Esophagus squamous epithelium (tissue), 5 donors: ENCODE measurements at regions not wholly inside any gene's neighbourhood (a gene's known extent, or its start where the extent isn't known, plus 50 kb on each side); places are given as distances from the start of the nearest gene placed in this dataset.

Source experiments
- DNase-seq: peaks from one replicate; lab custom pipeline; 2025; lab: John Stamatoyannopoulos, UW
- H3K27ac ChIP-seq, 4 donors: fragments of 200-600 bp; sonication (generic); one replicate each; pipeline ENCODE4 v1.5.1; 2016 to 2019; ENCODE audit warnings: mild to moderate bottlenecking in 1 of 4
- H3K27me3 ChIP-seq, 4 donors: fragments of 200-600 bp; sonication (generic); 1 replicate in 3 of 4; 2 replicates in 1 of 4; pipeline versions ENCODE4 v1.5.1 to v1.6.0; 2017 to 2021; ENCODE audit warnings: antibody characterized with exemption in 1 of 4
- H3K36me3 ChIP-seq, 3 donors: fragments of 200-600 bp; sonication (generic); one replicate each; pipeline ENCODE4 v1.5.1; 2016 to 2019
- H3K4me1 ChIP-seq, 3 donors: fragments of 200-600 bp; sonication (generic); one replicate each; pipeline ENCODE4 v1.5.1; 2017 to 2019
- H3K4me3 ChIP-seq, 4 donors: fragments of 200-600 bp; sonication (generic); 1 replicate in 3 of 4; 2 replicates in 1 of 4; pipeline ENCODE4 v1.5.1; 2016 to 2019; ENCODE audit warnings: mild to moderate bottlenecking in 2 of 4, moderate library complexity in 1 of 4
- H3K9me3 ChIP-seq, 3 donors: fragments of 200-600 bp; sonication (generic); one replicate each; pipeline ENCODE4 v1.5.1; 2016 to 2019
- POLR2A ChIP-seq, 4 donors: fragments of 450-650 bp; IDR thresholded peaks; one replicate each; pipeline ENCODE4 v1.6.1; 2017; ENCODE audit warnings: antibody characterized with exemption in 4 of 4, mild to moderate bottlenecking in 4 of 4, moderate library complexity in 3 of 4
- WGBS, 2 donors: methylation state at CpG; one replicate each; pipeline ENCODE4 v1.1.5; 2018; 5-methylcytosine and 5-hydroxymethylcytosine counted together
- intact Hi-C: fragments of 100-400 bp; cut with DNase I; formaldehyde crosslinking; loops from one replicate; pipeline ENCODE4 v1.15.0; 2022
- TF ChIP-seq, protein P1 (sequence below), 6 experiments: fragments of 450-650 bp in 4 of 6; fragments of 200-600 bp in 2 of 6; sonication (generic) in 2 of 6; IDR thresholded peaks; one replicate each; pipeline ENCODE4 v1.5.1; 2016 to 2019; ENCODE audit warnings: antibody characterized with exemption in 6 of 6, mild to moderate bottlenecking in 4 of 6, moderate library complexity in 4 of 6
- donor health status: DM: yes; HTN: yes; CAD: no.

DNA sequence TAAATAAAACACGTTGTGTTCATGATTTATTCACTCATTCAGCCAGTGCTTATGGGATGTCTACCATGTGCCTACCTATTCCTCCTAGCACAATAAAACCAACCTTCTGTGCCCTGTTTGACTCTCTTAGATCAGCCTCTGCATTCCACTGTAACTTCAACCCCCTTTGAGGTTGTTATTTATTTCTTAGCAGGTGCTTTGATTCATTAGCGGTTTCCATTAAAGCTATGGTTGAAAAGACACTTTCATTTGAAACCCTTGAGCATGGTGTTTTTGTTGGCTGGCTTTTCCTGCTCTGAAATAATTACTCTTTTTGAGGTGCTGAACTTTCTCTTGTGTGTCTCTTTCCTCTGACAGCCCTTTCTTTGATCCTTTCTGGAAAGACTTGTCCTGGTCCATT is 570.6 kb upstream of the LARGE1 start:
- Histone ChIP-seq H3K4me3 (no peak overlapping the region), H3K36me3 (no peaks in the 10 kb centered on the region), H3K27me3 (no peaks in the 10 kb centered on the region), H3K9me3 (peaks cover 0 to 5% (median 0%) of the 10 kb centered on the region in 3 donors), H3K27ac (no peak overlapping the region), H3K4me1 (no peaks in the 10 kb centered on the region)
- intact Hi-C loops = no loop called here
- no peak for DNase-seq
- TF ChIP-seq POLR2A (IDR thresholded peaks at IDR 0.05) = no peak
- TF ChIP-seq, protein P1, sequence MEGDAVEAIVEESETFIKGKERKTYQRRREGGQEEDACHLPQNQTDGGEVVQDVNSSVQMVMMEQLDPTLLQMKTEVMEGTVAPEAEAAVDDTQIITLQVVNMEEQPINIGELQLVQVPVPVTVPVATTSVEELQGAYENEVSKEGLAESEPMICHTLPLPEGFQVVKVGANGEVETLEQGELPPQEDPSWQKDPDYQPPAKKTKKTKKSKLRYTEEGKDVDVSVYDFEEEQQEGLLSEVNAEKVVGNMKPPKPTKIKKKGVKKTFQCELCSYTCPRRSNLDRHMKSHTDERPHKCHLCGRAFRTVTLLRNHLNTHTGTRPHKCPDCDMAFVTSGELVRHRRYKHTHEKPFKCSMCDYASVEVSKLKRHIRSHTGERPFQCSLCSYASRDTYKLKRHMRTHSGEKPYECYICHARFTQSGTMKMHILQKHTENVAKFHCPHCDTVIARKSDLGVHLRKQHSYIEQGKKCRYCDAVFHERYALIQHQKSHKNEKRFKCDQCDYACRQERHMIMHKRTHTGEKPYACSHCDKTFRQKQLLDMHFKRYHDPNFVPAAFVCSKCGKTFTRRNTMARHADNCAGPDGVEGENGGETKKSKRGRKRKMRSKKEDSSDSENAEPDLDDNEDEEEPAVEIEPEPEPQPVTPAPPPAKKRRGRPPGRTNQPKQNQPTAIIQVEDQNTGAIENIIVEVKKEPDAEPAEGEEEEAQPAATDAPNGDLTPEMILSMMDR (IDR thresholded peaks at IDR 0.05) = no peak
- WGBS, 2 donors = 26 to 29% methylated on average over 2 of the region's 2 CpGs

DNA sequence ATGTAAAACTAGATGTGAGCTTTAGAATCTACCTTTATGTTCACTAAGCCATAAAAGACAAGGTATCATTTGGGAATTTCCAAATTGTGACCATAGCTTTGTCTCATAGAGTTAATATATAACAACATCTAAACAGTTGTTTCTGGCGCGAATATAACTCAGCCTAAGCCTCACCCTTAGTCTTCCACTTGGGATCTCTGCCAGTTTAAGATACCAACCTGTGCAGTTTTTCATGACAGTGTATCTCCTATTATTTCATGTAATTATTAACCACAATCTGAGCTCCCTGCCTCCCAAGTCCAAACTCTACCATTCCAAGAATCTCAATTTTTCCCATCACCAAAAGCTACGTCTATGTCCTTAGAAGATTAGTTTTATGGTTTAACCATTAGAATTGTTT is 572.5 kb upstream of the ISX start:
- H3K27me3 ChIP-seq = no peaks in the 10 kb centered on the region
- peaks cover 0 to 16% (median 0%) of the 10 kb centered on the region in 3 donors for H3K9me3 ChIP-seq
- intact Hi-C loops = no loop called here
- no peaks in the 10 kb centered on the region for H3K4me1 ChIP-seq
- DNase-seq = no peak
- TF ChIP-seq POLR2A (IDR thresholded peaks at IDR 0.05) = no peak
- TF ChIP-seq, protein P1 (IDR thresholded peaks at IDR 0.05) = no peak
- WGBS, 2 donors = 78 to 92% methylated on average over 3 of the region's 3 CpGs
- no peak overlapping the region for H3K4me3 ChIP-seq
- no peak overlapping the region for H3K27ac ChIP-seq
- no peaks in the 10 kb centered on the region for H3K36me3 ChIP-seq

DNA sequence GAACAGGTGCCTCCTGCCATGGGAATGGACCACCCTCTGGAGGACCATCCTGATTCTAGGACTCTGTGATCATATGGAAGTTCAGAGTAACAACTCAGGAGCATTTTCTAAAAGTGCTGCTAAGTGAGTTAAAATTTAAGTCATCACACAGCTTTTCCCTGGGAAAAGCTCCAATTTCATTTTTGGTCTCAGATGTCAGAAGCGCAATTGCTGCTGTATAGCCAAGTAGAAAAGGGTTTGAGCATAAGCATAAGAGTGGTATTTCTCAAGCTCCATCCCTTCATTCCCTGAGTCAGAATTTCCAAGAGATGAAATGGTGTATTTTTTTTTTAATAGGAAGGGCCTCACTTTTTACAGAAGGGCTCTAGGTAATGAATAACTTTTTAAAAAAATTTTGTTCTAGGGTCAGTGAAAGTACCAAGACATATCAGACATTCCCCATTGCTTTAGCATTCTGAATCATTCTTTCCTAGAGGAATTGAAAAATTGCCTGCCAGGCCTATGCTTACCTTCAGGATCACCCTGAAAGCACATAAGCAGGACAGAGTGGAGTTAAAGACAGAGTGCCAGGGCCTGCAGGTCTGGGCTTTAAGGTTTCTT is 564.5 kb upstream of the ISX start:
- 94 to 100% methylated on average over 1 of the region's 1 CpG for WGBS, 2 donors
- no peak overlapping the region for H3K27ac ChIP-seq
- H3K27me3 ChIP-seq = no peaks in the 10 kb centered on the region
- H3K4me3 ChIP-seq = no peak overlapping the region
- peaks cover 0 to 11% (median 0%) of the 10 kb centered on the region in 3 donors for H3K9me3 ChIP-seq
- DNase-seq = no peak
- intact Hi-C loops = no loop called here
- TF ChIP-seq, protein P1 (IDR thresholded peaks at IDR 0.05) = no peak
- TF ChIP-seq POLR2A (IDR thresholded peaks at IDR 0.05) = no peak
- H3K4me1 ChIP-seq = peaks cover 0 to 5% (median 0%) of the 10 kb centered on the region in 3 donors
- no peaks in the 10 kb centered on the region for H3K36me3 ChIP-seq

DNA sequence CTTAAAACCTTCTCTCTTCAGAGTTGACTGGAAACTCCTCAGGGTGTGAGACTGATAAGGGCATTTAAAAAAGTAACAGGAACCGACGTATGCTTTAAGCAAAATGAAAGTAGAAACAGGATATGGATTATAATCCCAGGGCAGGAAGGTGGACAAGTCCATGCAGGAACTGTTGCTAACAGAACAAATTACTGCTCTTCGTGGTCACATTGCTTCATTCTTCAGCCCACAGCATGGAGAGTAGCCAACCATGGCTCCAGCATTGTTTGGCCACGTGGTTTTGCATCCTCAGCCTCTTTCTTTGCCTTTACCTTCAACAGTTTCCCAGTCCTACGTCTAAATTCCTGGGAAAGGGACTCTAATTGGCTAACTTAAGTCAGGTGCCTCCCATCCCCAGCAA is 563.1 kb upstream of the ISX start:
- no peaks in the 10 kb centered on the region for H3K36me3 ChIP-seq
- H3K4me3 ChIP-seq = no peak overlapping the region
- H3K4me1 ChIP-seq = peaks cover 0 to 5% (median 0%) of the 10 kb centered on the region in 3 donors
- no peaks in the 10 kb centered on the region for H3K27me3 ChIP-seq
- peaks cover 0 to 3% (median 0%) of the 10 kb centered on the region in 3 donors for H3K9me3 ChIP-seq
- intact Hi-C loops = no loop called here
- no peak for TF ChIP-seq POLR2A (IDR thresholded peaks at IDR 0.05)
- TF ChIP-seq, protein P1 (IDR thresholded peaks at IDR 0.05) = no peak
- no peak for DNase-seq
- WGBS, 2 donors = 22 to 34% methylated on average over 5 of the region's 5 CpGs
- H3K27ac ChIP-seq = no peak overlapping the region

DNA sequence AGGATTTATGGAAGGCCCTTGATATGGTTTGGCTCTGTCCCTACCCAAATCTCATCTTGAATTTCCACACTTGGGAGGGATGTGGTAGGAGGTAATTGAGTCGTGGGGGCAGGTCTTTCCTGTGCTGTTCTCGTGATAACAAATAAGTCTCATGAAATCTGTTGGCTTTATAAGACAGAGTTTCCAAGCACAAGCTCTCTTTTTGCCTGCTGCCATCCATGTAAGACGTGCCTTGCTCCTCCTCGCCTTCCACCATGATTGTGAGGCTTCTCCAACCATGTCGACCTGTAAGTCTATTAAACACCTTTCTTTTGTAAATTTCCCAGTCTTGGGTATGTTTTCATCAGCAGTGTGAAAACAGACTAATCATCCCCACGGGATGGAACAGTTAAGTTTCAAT is 557.2 kb upstream of the ISX start:
- H3K4me1 ChIP-seq = no peaks in the 10 kb centered on the region
- no peak overlapping the region for H3K27ac ChIP-seq
- DNase-seq = no peak
- no peak overlapping the region for H3K4me3 ChIP-seq
- peaks cover 0 to 46% (median 0%) of the 10 kb centered on the region in 4 donors for H3K27me3 ChIP-seq
- H3K36me3 ChIP-seq = no peaks in the 10 kb centered on the region
- 58 to 68% methylated on average over 6 of the region's 6 CpGs for WGBS, 2 donors
- intact Hi-C loops = no loop called here
- H3K9me3 ChIP-seq = no peaks in the 10 kb centered on the region
- TF ChIP-seq, protein P1 (IDR thresholded peaks at IDR 0.05) = no peak
- no peak for TF ChIP-seq POLR2A (IDR thresholded peaks at IDR 0.05)
